Superior temporal gyrus (tissue), 1 donor: ENCODE measurements at regions not wholly inside any gene's neighbourhood (a gene's known extent, or its start where the extent isn't known, plus 50 kb on each side); places are given as distances from the start of the nearest gene placed in this dataset.

Source experiments
- DNase-seq: peaks from one replicate; pipeline ENCODE4 v3.0.0-alpha.2; 2016; ENCODE audit errors: extremely low spot score

DNA sequence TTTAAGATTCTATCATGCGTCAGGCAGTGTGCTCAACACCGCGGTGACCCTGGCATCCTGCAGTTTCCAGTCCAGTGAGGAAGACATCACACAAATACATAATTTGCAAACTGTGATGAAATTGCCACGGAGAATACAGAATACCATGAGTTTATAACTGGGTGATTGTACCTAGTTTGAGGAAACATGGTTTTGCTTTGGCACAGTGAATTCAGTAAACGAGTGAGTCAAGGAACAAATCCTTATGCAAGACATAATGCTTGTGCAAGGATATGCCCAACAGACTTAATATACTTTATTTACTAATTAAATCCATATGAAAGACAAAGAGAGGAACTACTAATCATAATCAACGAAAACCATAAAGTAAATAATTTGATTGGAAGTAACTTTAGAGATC lies 311.8 kb upstream of the TMTC1 start:
- DNase-seq = no peak

DNA sequence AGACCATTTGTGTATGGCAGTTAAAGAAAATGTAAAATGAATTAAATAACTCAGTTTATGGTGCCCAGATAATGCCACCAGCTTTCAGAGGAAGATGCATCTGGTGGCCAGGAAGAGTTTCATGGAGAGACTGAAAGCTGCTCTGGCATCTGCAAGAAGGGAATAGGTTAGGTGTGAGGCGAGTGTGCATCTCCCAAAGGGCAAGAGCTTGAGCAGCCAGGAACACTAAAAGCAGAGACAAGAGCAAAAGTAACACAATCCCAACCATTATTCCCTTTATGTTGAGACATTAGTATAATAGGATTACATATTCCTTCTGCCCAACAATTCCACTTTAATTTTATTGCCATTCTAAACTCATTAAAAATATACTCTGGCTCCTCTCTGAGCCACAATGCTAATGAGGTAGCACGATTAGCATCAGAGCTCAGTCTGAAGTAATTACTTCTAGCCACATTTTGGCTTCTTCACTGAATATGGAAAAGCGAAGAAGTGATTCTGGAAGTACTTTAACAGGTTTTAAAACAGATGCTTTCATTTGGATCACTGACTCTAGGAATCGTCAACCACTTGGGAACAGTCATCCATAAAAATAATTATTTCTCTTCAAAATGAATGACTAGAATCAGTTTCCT lies 309.4 kb upstream of the TMTC1 start:
- no peak for DNase-seq

DNA sequence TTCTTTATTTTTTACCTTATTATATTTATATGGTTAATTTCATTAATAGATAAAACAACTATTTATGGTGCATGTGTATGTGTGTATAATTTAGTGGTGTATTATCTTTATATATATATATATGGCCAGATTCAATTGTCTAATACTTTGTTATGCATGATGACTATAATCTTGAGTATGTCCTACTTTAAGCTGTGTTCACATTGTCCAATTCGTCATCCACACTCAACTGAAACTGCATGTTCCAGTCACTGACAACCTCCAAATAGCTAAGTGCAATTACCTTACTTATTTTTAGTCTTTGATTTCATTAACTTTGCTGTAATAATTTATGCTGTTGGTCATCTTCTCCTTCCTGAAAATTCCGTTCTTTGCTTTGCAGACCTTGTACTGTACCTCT lies 306.5 kb upstream of the TMTC1 start:
- DNase-seq = no peak

DNA sequence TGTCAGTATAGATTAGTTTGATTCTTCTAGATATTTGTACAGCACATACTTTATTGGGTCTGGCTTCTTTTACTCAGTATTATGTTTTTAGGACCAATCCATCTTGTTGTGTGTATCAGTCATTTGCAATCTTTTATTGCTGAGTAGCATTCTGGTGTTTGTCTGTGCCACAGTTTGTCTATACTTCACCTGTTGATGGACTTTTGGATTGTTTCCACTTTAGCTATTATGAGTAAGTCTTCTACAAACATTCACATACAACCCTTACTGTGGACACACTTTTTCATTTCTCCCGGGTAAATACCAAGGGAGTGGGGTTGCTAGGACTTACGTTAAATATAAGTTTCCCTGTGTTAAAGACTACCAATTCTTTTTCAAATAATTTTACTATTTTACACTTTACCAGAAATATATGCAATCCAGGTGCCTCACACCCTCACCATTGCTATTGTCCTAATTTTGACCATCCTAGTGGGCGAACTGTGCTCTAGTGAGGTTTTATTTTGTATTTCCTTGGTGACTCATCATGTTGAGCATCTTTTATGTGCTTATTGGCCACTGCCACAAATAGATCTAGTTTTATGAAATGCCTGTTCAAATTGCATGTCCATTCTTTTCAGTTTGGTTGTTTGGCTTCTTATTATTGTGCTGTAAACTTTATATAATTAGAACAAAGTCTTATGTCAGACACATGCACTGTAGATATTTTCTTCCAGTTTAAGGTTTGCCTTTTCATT lies 304.7 kb upstream of the TMTC1 start:
- DNase-seq = no peak

DNA sequence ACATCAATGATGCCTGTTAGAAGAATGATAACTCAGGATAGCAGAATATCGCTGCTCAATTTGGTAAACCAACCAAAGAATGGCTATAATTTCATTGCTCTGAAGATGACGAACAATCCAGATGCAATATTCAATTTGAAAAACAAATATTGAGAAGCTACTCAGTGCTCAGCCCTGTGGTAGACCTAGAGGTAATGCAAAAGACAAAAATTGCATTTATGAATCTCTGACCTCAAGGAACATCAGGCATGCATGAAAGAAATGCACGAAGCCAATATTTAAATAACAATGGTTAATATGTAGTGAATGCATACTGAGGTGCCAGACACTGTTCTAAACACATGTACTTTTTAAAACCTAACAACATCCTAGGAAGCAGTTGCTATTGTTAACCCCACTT lies 298.6 kb upstream of the TMTC1 start:
- DNase-seq = no peak

DNA sequence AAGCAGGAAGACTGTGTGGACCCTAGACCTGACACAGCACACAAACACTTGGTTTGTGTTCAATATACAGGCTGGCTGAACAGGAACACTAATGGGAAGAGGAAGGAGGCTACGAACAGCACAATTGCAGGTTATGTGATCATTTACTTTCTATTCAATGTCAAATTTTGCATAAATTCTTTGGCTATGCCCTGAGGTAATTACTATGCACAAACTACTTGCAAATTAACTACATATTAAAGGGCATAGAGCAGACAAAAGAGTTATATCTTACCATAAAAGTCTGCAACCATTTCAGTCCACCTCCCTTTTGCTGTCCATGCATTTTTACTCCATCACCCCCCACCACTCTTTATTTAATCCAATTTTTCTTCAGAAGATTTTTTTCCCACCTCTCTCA lies 291.2 kb upstream of the TMTC1 start:
- no peak for DNase-seq

DNA sequence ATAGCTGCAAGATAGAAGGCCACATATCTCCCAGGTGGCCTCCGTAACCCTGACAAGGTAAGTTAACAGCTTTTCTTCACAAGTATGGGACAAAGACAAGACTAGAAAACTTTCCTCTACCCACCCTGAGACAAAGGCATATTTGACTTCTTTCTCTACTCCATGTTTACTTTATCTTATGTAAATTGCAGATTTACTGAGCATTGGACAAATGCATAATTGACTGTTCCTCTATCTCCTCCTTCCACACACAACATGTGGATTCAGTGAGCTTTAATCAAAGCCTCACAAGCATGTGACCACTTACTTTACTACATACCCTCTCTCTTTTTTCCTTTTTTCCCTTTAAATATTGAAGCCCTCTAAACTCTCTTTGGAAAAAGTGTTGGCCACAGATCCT lies 289.1 kb upstream of the TMTC1 start:
- DNase-seq = no peak

DNA sequence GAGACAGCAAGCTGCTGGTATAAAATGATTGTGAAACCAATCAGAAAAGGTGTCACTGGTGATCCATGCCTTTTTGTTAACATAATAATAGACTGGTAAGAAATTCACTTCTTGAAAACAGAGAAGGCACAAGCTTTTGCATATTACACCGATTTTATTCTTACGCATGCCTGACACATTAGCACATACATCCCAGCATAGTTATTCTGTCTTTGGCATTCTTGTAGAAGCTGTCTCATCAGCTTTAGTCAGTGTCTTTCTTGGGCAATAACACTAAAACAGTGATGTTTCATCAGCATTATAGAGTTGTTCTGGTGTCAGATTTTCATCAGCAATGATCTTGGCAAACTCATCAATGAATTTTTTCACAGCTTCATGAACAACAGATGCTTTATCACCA lies 283.4 kb upstream of the TMTC1 start:
- DNase-seq = no peak

DNA sequence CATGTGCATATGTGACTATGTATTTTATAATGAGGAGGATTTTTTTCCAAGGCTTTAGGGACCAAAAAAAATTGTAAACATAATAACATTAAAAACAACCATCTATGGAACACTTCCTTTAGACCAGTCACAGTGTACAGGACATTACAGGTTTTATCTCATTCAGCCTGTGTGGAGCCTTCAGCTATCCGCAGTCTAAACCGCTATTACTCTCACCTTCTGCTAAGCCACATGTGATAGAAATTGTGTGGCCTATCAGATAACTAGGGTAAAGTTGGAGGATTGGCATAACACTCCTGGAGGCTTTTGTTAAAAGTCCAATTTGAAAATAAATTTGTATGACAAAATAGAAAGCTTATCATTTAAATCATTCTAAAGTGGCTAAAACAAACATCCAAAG lies 281.2 kb upstream of the TMTC1 start:
- DNase-seq = no peak

DNA sequence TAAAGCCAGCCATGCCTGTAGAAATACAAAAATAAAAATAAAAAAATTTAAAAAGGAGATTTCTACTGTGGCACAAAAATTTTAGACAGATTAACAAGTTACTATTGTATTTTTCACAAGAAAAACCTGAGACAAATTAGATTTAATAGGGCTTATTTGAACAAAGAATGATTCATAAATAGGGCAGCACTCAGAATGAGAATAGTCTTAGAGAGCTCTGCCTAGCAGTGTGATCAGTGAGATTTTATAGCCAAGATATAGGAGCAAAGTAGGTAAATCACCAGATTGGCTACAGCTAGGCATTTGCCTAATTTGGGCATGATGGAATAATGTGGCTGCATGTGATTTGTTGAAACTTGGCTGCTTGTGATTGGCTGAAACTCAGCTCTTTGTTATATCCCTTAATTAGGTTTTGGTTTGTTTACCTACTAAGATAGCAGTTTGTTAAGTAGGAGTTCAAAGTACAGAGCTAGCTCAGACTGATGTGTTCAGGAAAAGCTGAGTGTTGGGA lies 279.7 kb upstream of the TMTC1 start:
- DNase-seq = no peak

DNA sequence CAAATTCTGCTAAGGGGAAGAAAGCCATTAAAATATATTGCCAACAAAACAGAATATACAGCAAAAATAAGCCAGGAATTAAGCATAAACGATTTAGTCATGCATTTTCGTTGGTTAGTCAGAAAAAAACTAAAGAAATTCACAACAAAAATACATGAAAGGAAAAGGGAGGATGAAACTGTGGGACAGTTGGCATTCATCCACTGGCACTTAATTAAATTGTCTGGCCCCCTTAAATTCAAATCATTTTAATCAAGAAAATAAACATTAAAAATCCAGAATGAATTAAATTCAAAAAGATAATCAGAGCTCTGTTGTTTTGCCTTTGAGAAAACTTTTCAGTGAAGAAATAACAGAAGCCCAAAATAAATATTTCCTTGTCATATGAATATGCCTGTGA lies 264.6 kb upstream of the TMTC1 start:
- no peak for DNase-seq

DNA sequence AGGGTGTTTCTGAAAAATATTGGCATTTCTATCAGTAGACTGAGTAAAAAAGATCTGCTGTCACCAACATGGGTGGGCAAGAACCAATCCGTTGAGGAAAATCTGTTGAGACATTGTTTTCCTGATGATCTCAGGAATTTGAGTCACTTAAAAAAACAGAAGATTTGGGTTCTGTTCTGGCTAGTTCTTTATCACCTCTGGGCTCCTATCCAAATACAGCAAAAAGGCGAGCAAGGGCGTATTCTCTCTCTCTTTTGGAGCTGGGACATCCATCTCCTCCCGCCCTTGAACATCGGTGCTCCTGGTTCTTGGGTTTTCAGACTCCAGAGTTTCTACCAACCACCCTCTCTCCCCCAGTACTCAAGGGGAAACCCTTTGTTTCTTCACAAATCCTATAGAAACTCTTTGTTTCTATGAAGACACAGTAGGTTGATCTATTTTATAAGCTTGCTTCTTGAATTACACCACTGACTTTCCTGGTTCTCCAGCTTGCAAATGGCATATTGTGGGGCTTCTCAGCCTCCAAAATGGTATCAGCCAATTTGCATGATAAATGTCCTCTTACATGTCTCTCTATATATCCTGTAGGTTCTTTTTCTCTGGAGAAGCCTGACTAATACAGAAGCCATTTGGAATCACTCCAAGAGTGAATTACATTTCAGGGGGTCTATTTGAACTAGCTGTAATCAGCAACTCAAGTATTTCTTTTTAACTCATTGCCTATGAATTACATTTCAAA lies 263.9 kb upstream of the TMTC1 start:
- no peak for DNase-seq

DNA sequence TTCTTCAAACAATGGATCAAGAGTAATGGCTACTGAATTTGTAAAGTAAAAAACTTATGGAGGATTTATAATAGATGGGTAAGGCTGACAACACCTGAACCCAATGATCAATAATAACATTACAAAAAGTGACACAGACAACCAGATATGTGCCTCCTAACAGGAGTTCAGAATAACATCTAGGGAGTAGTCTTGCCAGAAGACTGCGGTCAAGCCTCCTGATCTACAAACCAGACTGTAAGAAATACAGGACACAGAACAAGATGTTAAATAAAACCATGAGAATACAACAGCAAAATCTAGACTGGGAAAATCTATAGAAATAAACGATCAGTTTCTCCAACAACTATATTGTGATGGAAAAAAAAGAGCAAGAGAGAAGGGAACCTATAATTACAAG lies 262.6 kb upstream of the TMTC1 start:
- no peak for DNase-seq

DNA sequence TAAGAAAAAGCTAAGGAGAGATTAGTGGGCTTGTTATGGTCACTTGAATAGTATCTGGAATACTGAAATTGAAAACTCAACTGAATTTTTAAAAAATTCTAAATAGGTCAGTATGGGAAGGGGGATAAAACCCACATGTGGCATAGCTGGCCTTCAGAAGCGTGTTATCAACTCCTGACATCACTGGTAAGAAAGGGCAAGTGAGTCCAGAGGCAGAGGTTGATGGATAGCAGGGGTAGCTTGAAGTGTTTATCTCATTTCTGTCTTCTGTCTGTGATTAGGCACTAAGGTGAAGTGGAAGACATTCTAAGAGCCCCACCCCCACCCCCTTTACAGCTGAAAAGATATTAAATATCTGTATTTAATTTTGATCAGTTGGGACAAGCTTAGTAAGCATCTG lies 261.4 kb upstream of the TMTC1 start:
- DNase-seq = no peak

DNA sequence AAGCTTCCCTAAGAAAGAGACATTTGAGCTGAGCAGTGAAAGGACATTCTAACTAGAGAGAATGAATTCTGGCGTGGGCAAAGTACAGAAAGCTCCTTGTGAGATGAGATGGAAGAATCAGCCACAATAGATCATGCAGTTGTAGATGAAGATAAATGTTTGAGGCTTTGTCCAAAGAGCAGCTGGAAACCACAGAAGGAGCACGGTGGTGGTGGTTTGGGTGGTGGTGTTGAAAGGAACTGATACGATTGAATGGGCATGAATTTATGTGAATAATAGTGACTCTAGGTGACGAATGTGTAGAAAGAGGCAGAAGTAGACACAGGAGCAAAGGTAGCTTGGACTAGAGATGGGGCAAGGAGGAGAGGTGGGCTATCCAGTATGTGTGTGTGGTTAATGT lies 260.5 kb upstream of the TMTC1 start:
- DNase-seq = no peak

DNA sequence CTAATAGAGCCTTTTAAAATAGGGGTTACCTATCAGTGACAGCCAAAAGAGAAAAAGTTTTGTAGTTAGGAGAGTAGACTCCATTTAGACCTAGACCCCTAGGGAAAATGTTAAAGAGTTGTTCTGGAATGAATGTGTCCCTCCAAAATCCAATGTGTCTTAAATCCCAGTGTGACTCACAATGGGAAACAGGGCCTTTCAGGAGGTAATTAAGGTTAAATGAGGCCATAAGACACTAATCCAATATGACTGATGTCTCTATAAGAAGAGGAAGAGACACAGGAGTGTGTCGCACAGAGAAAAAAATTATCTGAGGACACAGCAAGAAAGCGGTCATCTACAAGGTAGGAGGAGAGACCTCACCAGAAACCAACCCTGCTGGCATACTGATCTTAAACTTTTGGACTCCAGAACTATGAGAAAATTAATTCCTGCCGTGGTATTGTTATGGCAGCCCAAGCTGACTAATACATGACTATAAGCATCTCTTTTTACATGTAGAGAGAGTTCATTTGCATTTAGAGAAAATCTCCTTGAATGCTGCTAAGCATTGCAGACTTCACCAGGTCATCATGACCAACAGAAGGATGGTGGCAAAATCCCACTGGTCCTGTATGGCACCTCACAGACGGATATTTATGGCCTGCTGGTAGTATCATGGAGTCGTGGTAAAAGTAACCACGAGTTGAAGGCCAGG lies 259.6 kb upstream of the TMTC1 start:
- DNase-seq = no peak

DNA sequence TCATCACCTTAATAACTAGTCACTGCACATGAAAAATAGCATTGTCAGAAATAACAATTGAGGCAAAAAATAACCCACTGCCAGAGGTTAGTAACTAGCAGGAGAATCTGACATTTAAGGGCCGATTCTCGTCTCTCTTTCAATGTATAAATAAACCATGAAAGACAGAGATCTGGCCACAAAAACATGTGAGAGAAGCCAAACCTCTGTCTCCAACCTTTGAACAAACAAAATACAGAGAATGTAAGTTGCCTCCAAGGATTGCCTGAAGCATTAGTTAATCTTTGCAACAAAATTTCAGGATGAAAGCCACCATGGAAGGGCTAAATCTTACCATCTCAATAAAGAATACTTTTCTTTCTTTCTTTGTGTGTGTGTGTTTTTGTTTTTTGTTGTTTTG lies 257.4 kb upstream of the TMTC1 start:
- DNase-seq = no peak

DNA sequence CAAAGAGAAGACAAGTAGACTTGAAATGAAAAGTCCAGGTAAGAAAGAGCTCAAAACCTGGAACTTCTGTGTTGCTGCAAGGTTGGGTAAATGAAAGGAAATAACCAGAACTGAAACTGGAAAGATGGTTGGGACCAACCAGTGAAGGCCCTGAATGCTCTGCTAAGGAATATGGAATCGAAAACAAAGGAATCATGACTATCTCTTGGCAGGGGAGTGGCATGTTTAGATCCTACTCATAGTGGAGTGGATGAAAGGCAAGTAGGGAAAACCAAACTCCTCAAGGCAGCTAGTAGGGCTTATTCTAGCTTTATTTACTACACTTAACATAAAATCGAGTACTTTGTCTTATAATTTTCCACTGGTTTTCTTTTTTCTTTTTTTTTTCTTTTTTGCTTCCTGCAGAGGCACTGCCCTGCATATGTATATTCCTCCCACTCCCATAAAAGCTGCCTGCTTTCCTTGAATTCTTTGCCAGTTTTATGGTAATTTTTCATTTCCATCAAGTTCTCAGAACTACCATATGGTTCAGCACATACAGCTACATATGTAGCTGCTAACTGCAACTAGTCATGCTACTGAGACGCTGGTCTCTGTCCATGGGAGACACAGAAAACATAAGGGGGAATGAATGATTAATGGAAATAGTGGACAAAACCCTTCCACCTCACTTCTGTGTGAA lies 247.1 kb upstream of the TMTC1 start:
- no peak for DNase-seq

DNA sequence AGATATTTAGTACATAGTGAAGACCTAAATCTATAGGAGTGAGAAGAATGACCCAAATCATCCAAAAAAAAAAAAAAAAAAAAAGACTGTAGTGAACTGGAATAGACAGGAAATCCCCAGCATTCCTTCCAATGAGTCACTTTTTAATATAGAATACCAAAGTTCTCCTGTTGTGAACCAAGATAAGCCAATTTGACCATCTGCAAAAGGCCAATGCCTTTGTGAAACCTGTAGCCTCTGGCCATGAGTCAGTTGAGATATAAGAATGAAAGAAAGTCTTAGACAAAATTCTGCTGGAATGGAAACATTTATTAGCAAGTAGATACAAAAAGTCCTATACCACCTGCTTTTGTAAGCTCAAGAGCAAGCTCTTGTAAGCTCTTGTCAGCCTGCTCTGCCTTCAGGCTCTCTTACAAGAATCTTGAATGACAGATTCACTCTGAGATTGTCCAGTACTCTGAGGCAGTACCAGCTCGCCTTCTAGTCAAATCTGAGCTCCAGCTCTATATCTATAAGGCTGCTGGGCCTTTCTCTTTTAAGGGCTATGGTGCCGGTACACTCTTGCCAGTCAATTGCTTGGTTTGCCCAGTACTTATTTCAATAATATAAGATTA lies 243.0 kb upstream of the TMTC1 start:
- no peak for DNase-seq

DNA sequence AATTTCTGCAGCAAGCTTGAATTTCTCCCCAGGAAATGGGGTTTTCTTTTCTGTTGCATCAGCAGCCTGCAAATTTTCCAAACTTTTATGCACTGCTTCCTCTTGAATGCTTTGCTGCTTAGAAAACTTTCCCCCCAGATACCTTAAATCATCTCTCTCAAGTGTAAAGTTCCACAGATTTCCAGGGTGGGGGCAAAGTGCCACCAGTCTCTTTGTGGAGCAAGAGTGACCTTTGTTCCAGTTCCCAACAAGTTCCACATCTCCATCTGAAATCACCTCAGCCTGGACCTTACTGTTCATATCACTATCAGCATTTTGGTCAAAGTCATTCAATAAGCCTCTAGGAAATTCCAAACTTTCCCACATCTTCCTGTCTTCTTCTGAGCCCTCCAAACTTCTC lies 241.6 kb upstream of the TMTC1 start:
- no peak for DNase-seq

DNA sequence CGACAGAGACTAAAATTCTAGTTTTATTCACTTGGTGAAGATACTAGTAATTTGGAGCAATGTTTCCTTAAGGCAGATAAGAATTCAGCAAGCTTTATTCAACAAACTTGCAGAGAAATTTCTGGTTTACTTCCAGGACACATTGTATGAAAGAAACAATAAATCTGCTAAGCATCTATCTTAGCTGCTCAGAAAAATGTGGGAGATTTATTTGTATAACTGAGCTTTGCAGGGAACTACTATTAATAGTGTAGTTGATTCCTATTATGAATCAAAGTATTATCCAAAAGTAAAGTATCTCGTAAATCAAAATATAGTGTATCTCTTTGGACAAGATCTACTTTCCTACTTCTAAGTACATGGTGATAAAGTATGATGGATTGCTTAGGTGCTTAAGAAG lies 239.4 kb upstream of the TMTC1 start:
- DNase-seq = no peak
